Fibroblast of villous mesenchyme (primary cell): ENCODE measurements at regions not wholly inside any gene's neighbourhood (a gene's known extent, or its start where the extent isn't known, plus 50 kb on each side); places are given as distances from the start of the nearest gene placed in this dataset.

Experiments used
- DNase-seq: peaks from one replicate; pipeline ENCODE4 v3.0.0-alpha.2; 2010; ENCODE audit warnings: low read depth
- H3K4me3 ChIP-seq: 2 replicates; pipeline ENCODE4 v1.5.1; 2011; ENCODE audit warnings: low read depth, mild to moderate bottlenecking, low read length
- TF ChIP-seq, protein P1 (sequence below): IDR thresholded peaks from 2 replicates; pipeline ENCODE4 v1.5.1; 2012; ENCODE audit warnings: low read depth, mild to moderate bottlenecking, low read length; ENCODE audit not compliant: insufficient read depth

DNA sequence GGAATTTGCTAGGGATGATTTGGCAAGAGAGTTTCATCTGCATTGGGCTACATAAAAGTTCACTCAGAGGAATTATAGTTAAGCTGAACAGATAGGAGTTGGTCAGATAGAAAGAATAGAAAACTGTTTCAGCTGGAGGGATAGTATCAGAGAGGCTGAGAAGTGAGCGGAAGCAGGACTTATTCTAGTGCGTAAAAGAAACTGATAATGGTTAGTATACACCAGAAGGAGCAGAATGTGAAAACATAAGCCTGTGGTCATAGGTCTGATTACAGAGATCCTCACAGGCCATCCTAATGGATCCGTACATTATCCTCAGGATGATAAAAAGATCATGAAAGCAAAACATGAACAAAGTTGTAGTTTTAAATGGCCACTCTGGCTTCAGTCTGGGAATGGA lies 585.2 kb downstream of the BRINP1 start:
- no peak overlapping the region for H3K4me3 ChIP-seq
- TF ChIP-seq, protein P1, sequence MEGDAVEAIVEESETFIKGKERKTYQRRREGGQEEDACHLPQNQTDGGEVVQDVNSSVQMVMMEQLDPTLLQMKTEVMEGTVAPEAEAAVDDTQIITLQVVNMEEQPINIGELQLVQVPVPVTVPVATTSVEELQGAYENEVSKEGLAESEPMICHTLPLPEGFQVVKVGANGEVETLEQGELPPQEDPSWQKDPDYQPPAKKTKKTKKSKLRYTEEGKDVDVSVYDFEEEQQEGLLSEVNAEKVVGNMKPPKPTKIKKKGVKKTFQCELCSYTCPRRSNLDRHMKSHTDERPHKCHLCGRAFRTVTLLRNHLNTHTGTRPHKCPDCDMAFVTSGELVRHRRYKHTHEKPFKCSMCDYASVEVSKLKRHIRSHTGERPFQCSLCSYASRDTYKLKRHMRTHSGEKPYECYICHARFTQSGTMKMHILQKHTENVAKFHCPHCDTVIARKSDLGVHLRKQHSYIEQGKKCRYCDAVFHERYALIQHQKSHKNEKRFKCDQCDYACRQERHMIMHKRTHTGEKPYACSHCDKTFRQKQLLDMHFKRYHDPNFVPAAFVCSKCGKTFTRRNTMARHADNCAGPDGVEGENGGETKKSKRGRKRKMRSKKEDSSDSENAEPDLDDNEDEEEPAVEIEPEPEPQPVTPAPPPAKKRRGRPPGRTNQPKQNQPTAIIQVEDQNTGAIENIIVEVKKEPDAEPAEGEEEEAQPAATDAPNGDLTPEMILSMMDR, result no peak
- no peak for DNase-seq

DNA sequence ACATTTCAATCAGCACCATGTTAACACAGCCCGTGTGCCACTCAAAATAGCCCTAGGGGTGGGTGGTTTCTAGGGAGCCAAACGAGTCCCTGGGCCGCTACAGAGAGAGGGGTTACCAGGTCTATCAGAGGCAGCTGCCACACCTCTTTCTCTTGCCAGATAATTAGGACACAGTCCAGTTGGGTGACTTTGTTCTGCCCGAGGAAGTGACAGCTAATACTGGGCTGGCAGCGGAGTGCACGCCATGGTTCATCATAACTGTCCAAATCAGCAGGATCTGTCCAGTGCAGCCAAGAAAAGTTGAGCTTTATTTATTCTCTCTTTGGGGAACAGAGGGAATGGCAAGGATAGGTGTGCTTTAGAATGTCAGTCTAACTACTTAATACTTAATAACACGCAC lies 583.8 kb downstream of the BRINP1 start:
- TF ChIP-seq, protein P1, result no peak
- no peak for DNase-seq

DNA sequence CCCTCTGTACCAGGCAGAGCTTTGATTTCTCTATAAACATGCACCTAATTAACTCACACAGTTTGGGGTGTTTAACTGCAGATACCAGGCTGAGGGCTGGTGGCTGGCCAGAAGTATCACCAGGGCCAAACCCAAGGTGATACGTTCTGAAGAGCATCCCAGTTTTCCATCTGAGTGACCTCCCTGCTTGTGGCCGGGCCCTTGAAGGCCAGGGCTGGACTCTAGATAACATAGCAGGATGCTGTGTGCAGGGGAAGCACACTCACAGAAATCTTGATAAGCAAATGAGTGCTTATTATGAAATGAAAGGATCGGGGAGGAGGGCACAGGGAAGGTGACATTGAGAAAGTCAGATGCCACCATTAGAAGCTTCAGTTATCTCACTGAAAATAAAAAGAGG lies 582.4 kb downstream of the BRINP1 start:
- TF ChIP-seq, protein P1, result no peak
- no peak overlapping the region for H3K4me3 ChIP-seq
- no peak for DNase-seq

More for the DNA sequence above, 583.8 kb downstream of the BRINP1 start:
- H3K4me3 ChIP-seq, result no peak overlapping the region

DNA sequence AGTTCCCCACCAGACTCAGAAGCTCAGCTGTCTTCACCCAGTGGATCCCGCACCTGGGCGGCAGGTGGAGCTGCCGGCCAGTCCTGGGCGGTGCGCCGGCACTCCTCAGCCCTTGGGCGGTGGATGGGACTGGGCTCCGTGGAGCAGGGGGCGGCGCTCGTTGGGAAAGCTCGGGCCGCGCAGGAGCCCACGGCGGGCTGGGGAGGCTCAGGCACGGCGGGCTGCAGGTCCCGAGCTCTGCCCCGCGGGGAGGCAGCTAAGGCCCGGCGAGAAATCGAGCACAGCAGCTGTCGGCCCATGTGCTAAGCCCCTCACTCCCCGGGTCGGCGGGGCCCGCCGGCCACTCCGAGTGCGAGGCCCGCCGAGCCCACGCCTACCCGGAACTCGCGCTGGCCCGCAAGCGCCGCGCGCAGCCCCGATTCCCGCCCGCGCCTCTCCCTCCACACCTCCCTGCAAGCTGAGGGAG lies 560.0 kb downstream of the BRINP1 start:
- H3K4me3 ChIP-seq, result no peak overlapping the region
- DNase-seq, result no peak
- TF ChIP-seq, protein P1, result no peak

DNA sequence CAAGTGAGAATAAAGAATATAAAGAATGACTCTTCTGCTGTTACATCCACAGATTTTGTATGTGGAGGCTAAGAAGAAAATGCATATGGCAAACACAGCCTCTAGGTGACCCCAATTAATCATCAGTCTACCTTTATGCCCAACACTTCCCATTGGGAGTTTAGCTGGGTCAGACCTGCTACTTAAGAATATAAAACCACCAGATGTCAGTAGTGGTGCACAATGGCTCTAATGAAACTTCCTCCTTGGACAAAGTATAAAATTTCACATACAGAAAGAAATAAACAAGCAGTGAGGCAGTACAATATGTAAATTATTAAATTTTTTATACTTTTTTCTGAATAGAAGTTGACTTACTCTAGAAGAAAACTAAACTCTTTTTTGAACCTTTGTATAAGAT lies 539.9 kb downstream of the BRINP1 start:
- DNase-seq, result peak; percentile 7
- TF ChIP-seq, protein P1, result peak; percentile 18
- no peak overlapping the region for H3K4me3 ChIP-seq

DNA sequence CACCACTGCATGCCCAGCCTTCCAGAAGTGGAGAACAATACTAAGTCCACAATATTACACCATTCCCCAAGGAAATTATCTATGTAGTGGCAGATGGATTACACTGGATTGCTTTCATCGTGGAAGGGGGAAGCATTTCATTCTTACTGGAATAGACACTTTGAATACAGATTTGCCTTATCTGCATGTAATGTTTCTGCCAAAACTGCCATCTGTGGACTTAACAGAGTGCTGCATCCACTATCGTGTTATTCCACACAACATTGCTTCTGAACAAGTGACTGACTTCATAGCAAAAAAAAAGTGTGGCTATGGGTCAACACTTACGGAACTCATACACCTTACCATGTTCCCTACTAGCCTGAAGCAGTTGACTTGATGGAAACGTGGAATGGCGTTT lies 536.9 kb downstream of the BRINP1 start:
- H3K4me3 ChIP-seq, result no peak overlapping the region
- TF ChIP-seq, protein P1, result no peak
- no peak for DNase-seq

DNA sequence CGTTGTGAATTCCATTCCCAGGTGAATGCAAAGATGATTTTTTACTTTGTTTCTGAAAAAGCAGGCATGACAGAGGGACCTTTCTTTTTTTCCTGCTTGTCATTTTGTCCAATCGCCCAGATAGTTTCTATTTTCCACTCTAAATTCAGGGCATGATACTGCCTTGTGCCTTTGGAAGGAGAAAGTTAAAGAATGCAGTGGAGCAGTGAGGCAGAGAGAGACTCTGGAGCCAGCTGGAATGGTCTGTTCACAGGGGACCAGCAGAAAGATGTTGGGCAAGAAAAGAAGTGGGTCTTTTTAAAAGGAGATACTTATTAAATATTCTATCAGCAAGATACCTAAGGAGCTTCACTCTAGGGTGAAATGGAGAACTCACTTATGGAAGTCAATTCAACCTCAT lies 532.3 kb downstream of the BRINP1 start:
- no peak for DNase-seq
- H3K4me3 ChIP-seq, result no peak overlapping the region
- TF ChIP-seq, protein P1, result no peak
